Parathyroid adenoma (tissue), 2 donors: ENCODE measurements at regions not wholly inside any gene's neighbourhood (a gene's known extent, or its start where the extent isn't known, plus 50 kb on each side); places are given as distances from the start of the nearest gene placed in this dataset.
"Not testable (repeated sequence)": the region's sequence is repeated elsewhere in the genome, so short reads cannot be mapped to it uniquely, and the experiment has no call there.

Experiments used
- H2AFZ ChIP-seq: fragments of 300-600 bp; sonication (generic); one replicate; pipeline ENCODE4 v1.7.0; 2017; ENCODE audit warnings: antibody characterized with exemption, mild to moderate bottlenecking
- H3K27ac ChIP-seq: fragments of 300-600 bp; sonication (generic); one replicate; pipeline ENCODE4 v1.7.0; 2017
- H3K27me3 ChIP-seq: fragments of 300-600 bp; sonication (generic); one replicate; pipeline ENCODE4 v1.7.0; 2017; ENCODE audit warnings: low read length; ENCODE audit not compliant: control insufficient read depth, insufficient read depth
- H3K36me3 ChIP-seq: fragments of 300-600 bp; sonication (generic); one replicate; pipeline ENCODE4 v1.7.0; 2017; ENCODE audit warnings: low read length; ENCODE audit not compliant: control insufficient read depth, insufficient read depth
- H3K4me1 ChIP-seq: fragments of 300-600 bp; sonication (generic); one replicate; pipeline ENCODE4 v1.7.0; 2017; ENCODE audit warnings: control low read depth
- H3K4me2 ChIP-seq: fragments of 300-600 bp; sonication (generic); one replicate; pipeline ENCODE4 v1.7.0; 2017; ENCODE audit warnings: low read length
- H3K4me3 ChIP-seq: fragments of 300-600 bp; sonication (generic); one replicate; pipeline ENCODE4 v1.7.0; 2017; ENCODE audit warnings: low read depth, low read length
- H3K79me2 ChIP-seq: fragments of 300-600 bp; sonication (generic); one replicate; pipeline ENCODE4 v1.7.0; 2017; ENCODE audit warnings: control low read depth
- H3K9ac ChIP-seq: fragments of 300-600 bp; sonication (generic); one replicate; pipeline ENCODE4 v1.7.0; 2017; ENCODE audit warnings: mild to moderate bottlenecking
- H3K9me3 ChIP-seq: fragments of 300-600 bp; sonication (generic); one replicate; pipeline ENCODE4 v1.7.0; 2017; ENCODE audit warnings: low read length; ENCODE audit not compliant: control insufficient read depth
- CTCF ChIP-seq: fragments of 300-600 bp; sonication (generic); IDR thresholded peaks from one replicate; pipeline ENCODE4 v1.7.0; 2017; ENCODE audit warnings: antibody characterized with exemption, mild to moderate bottlenecking
- donor health status: primary hyperparathyroidism.

- TF ChIP-seq CTCF: no peak
- Histone ChIP-seq H3K9me3 (no peaks in the 10 kb centered on the region), H3K4me1 (no peaks in the 10 kb centered on the region), H3K4me3 (no peak overlapping the region), H3K27ac (no peak overlapping the region), H3K36me3 (no peaks in the 10 kb centered on the region), H3K4me2 (no peak overlapping the region), H3K27me3 (no peaks in the 10 kb centered on the region), H3K9ac (no peak overlapping the region), H2AFZ (no peak overlapping the region), H3K79me2 (no peaks in the 10 kb centered on the region)
Observed at GRCh38 chr5:60469286-60469685, 230.7 kb downstream of the DEPDC1B start.

GRCh38 chr5:60463179-60463868 lies 236.6 kb downstream of the DEPDC1B start:
- H3K4me3 ChIP-seq: no peak overlapping the region
- TF ChIP-seq CTCF: no peak
- H3K4me1 ChIP-seq: no peaks in the 10 kb centered on the region
- no peak overlapping the region for H3K4me2 ChIP-seq
- no peak overlapping the region for H2AFZ ChIP-seq
- no peaks in the 10 kb centered on the region for H3K27me3 ChIP-seq
- no peaks in the 10 kb centered on the region for H3K9me3 ChIP-seq
- no peak overlapping the region for H3K9ac ChIP-seq
- H3K36me3 ChIP-seq: no peaks in the 10 kb centered on the region
- H3K79me2 ChIP-seq: no peaks in the 10 kb centered on the region
- no peak overlapping the region for H3K27ac ChIP-seq

GRCh38 chr5:60458666-60459065 lies 241.3 kb downstream of the DEPDC1B start:
- Histone ChIP-seq H3K9ac (no peak overlapping the region), H3K27ac (no peak overlapping the region), H3K4me1 (no peaks in the 10 kb centered on the region), H3K79me2 (no peaks in the 10 kb centered on the region), H3K4me2 (no peak overlapping the region), H3K9me3 (no peaks in the 10 kb centered on the region), H3K27me3 (no peaks in the 10 kb centered on the region), H2AFZ (no peak overlapping the region), H3K4me3 (no peak overlapping the region), H3K36me3 (no peaks in the 10 kb centered on the region)
- TF ChIP-seq CTCF: no peak

GRCh38 chr5:60457233-60457632 lies 242.7 kb downstream of the DEPDC1B start:
- Histone ChIP-seq H3K4me3 (no peak overlapping the region), H3K27ac (no peak overlapping the region), H3K79me2 (no peaks in the 10 kb centered on the region), H3K27me3 (no peaks in the 10 kb centered on the region), H3K9ac (no peak overlapping the region), H3K4me1 (no peaks in the 10 kb centered on the region), H3K4me2 (no peak overlapping the region), H2AFZ (no peak overlapping the region), H3K9me3 (no peaks in the 10 kb centered on the region), H3K36me3 (no peaks in the 10 kb centered on the region)
- no peak for TF ChIP-seq CTCF

GRCh38 chr5:60455589-60455988 lies 244.4 kb downstream of the DEPDC1B start:
- Histone ChIP-seq H3K27ac (no peak overlapping the region), H3K9me3 (no peaks in the 10 kb centered on the region), H3K79me2 (no peaks in the 10 kb centered on the region), H3K4me2 (no peak overlapping the region), H3K36me3 (no peaks in the 10 kb centered on the region), H3K4me3 (no peak overlapping the region), H2AFZ (no peak overlapping the region), H3K4me1 (no peaks in the 10 kb centered on the region), H3K9ac (no peak overlapping the region), H3K27me3 (no peaks in the 10 kb centered on the region)
- TF ChIP-seq CTCF: no peak

GRCh38 chr5:60454277-60454676 lies 245.7 kb downstream of the DEPDC1B start:
- not testable (repeated sequence) for H3K4me2 ChIP-seq, H3K9me3 ChIP-seq, H2AFZ ChIP-seq

More at GRCh38 chr5:60454277-60454676, 245.7 kb downstream of the DEPDC1B start:
- H3K27me3 ChIP-seq, H3K9ac ChIP-seq, H3K36me3 ChIP-seq, H3K4me3 ChIP-seq, H3K27ac ChIP-seq, H3K4me1 ChIP-seq, H3K79me2 ChIP-seq: not testable (repeated sequence)
